ENCODE measurements at regions not wholly inside any gene's neighbourhood (a gene's known extent, or its start where the extent isn't known, plus 50 kb on each side); places are given as distances from the start of the nearest gene placed in this dataset.
"Not testable (repeated sequence)": the region's sequence is repeated elsewhere in the genome, so short reads cannot be mapped to it uniquely, and the experiment has no call there.

DNA sequence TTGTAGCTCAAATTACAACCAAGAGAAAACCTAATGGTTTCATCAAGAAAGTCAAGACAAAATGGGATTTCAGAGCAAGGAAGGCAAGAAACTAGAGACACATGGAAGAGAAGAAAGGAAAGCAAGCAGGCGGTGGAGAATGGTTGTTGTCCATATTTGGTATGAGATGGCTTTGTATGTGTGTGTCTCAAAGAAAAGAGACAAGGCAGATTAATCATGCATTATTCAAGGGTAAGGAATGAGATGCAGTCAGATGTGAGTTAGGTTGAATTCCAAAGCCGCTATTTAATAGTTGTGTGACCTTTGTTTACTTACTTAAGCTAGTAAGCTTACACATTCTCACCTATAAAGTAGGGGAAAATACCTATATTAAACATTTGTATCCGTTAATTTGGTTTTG, 1029.6 kb downstream of the CDH11 start:
- no peak for DNase-seq

DNA sequence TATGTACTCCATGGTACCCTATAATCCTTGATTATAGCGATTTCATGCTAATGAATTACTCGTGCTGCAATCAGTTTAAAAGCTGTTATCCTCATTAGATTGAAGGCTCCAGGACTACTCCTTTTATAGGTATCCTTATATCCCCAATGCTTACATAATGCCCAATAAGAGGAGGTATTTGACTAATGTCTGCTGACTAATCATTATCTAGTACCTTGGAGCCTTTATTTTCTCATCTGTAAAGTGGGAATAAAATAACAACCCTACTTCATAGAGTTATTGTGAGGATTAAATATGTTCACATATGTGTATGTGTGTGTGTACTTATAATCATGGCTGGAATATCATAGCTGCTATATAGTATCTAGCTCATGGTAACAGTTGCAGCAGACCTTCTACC, 1031.5 kb downstream of the CDH11 start:
- DNase-seq = no peak

DNA sequence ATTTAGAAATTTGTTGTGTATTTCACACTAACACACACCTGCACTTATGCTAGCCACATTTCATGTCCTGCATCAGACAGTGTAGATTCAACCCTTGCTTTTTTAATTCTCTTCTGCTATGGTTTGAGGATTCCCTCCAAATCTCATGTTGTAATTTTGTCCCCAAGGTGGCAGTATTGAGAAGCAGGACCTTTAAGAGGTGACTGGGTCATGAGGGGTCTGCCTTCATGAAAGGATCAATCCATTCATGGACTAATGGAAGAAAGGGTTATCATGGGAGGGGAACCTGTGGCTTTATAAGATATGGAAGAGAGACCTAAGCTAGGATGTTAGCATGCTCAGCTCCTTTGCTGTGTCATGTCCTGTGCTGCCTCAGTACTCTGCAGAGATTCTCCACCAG, 1032.2 kb downstream of the CDH11 start:
- no peak for DNase-seq

DNA sequence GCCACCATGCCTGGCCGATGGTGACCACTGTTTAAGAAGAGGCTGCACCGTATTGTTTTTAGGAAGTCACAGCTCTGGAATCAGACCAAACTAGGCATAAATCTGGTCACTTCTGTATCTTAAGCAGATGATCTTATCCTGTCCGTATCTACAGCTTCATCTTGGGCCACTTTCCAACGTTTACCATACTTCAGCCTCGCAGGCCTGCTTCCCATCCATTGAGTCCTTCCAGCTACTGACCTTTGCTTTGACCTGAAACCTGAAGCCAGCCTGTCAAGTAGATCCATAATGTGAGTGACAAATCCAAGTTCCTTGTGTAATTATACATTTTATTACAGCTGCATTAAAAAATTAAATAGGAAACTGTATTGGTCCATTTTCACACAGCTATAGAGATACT, 1033.0 kb downstream of the CDH11 start:
- no peak for DNase-seq

DNA sequence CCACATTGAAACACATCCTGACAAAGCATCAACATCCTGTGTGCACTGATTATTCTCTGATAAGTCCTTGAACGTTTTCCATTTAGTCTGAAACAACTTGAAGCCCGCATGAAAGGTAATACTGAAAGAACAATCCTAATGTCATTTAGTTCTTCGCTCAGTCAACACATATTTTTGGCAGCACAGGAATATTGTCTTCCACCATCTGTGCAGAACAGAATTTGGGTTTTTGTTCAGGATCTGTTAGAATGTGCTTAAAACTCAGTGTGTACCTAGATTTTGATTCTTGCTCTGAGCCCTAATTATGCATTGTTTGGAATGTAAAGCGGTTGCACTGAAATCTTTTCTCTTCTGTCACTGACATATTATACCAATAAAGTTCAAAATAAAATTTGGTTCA, 1036.6 kb downstream of the CDH11 start:
- DNase-seq = no peak

DNA sequence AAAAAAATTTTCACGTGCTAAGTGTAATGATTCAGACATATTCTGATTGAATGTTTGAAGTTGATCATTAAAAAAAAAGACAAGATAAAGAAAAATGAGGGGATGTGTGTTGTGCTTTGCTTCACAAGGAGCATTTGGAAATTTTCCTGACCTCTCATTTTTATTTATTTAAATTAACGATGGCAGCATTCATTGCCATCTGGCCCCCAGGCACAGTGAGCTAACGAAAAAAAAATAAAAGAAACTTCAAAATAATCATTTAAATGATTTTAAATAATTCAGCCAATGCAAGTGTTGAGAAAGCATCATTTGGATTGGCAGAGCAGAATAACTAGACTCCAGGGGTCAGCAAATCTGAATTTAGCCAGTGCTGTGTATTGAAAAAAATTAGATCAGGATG, 1037.2 kb downstream of the CDH11 start:
- DNase-seq = no peak

DNA sequence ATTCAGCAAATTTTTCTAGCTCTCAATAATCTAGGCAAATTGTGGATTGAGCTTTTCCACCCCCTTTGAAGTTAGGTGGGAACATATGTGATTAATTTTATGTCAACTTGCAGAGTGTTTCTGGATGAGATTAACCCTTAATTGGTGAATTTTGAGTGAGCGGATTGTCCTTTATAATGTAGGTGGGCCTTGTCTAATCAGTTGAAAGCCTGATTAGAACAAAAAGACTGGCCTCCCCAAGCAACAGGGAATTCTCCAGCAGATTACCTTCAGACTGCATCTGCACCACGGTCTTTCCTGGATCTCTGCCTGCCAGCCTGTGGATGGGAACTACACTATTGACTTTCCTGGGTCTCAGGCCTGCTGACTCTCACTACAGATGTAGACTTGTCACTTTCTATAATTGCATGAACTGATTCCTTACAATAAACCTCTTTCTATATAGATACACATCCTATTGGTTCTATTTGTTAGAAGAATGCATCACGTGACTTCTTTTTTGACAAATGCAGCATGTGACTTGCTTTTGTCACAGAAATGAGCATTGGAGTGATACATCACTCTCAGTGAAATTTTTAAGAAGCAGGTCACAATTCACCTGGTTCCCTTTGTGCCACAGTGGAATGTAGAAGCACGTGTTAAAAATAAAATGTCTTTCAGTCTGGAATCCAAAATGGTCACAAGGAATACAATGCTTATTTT, 1038.3 kb downstream of the CDH11 start:
- no peak for DNase-seq

DNA sequence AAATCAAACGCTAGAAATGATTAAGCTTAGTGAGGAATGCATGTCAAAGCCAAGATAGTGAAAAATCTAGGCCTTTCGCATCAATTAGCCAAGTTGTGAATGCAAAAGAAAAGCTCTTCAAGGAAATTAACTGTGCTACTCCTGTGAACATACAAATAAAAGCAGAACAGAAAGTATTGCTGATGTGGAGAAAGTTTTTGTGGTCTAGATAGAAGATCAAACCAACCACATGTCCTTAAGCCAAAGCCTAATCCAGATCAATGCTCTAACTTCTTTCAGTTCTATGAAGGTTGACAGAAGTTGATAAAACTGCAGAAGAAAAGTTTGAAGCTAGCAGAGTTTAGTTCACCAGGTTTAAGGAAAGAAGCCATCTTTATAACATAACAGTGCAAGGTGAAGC, 1044.6 kb downstream of the CDH11 start:
- DNase-seq = no peak

DNA sequence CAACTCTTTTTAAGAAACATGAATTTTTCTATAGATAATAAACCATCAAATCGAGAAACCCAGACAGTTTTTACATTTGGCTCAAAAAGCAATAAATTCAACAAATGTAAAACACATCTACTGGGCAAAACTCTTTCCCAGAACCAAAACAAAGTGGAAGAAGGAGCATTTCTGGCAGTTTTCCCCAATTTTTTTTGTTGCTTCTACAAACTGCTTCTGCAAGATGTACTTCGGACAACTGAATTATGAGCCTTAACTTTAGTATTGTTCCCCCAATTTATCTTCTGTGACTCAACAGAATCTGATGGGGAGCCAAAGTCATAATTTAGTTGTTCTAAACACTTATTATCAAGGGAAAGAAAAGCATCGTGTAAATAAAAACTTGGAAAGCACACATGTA, 1047.2 kb downstream of the CDH11 start:
- no peak for DNase-seq

DNA sequence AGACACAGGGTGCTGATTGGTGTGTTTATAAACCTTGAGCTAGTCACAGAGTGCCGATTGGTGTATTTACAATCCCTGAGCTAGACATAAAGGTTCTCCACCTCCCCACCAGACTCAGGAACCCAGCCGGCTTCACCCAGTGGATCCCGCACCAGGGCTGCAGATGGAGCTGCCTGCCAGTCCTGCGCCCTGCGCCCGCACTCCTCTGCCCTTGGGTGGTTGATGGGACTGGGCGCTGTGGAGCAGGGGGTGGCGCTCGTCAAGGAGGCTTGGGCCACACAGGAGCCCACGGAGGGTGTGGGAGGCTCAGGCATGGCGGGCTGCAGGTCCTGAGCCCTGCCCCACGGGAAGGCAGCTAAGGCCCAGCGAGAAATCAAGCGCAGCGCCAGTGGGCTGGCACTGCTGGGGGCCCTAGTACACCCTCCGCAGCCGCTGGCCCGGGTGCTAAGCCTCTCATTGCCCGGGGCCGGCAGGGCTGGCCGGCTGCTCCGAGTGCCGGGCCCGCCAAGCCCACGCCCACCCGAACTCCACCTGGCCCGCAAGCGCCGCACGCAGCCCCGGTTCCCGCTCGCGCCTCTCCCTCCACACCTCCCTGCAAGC, 1049.6 kb downstream of the CDH11 start:
- not testable (repeated sequence) for DNase-seq

DNA sequence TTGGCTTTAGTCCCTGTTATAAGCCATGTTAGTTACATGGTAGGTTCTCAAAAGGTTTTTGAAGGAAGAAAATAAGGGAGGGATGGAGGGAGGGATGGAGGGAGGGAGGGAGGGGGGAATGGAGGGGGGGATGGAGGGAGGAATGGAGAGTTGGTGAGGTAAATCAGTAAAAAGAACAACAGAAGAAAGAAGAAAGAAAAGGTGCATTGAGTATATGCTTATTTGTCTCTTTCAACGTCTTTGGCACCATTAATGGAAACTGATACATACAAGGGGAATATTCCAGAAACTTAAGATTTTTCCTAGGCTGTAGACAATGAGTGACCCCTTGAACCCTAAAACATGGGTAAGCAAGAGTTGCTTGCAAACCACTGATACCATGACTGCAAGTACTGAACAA, 1056.3 kb downstream of the CDH11 start:
- no peak for DNase-seq

DNA sequence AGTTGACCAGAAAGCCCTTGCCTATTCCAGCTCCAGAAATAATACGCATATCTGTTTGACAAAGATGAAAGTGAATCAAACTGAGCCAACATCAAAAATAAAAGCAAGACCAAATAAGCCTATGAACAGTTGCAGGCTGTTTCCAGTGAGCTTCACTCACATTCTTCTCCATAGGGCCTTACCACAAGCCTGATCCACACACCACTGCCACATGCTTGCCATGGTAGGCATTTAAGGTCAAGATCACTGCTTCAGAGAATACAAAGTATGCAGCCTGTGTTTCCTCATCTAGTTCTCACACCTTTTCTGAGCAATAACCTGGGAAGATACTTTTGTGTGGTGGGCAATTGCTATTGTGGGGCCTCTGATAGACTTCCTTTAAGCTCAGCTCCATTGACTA, 1060.2 kb downstream of the CDH11 start:
- no peak for DNase-seq

DNA sequence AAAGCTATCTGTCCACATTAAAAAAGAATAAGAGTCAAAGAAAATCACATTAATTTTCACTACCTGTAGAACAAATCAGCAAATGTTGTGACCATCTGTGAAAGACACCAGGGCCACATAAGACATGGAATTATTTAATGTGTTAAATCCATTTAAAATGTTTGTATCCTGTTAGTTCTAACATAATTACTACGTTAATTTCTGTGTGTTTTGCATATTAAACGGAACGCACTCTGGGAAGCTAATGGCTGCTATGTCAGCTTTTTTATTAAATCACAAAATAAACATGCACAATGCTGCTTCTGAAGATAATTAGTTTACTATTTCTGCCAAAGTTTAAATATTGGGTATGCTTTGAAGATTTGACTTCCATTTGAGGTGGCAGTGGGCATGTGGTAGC, 1061.2 kb downstream of the CDH11 start:
- no peak for DNase-seq

DNA sequence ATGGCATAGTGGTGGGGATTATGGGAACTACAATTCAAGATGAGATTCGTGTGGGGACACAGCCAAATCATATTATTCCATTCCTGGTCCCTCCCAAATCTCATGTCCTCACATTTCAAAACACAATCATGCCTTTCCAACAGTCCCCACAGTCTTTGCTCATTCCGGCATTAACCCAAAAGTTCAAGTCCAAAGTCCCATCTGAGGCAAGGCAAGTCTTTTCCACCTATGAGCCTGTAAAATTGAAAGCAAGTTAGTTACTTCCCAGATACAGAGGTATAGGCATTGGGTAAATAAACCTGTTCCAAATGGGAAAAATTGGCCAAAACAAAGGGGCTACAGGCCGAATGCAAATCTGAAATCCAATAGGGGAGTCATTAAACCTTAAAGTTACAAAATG, 1063.2 kb downstream of the CDH11 start:
- DNase-seq = no peak

DNA sequence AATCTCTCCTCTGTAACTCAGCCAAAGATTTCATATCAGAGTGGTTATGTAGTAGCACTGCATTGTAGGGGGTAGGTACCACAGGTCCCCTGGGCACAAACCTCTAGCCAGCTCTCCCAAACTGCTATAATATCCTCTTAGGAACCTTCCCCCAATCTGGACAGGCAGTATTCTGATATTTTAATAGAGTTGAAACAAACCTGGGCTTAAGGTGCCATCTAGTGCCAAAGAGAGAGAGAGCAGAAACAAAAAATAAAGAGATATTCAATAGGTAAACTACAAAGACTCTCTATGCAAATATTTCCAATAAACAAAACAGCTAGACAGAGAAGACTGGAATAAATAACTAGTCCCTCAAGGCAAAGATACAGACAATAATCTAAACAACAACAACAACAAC, 1070.0 kb downstream of the CDH11 start:
- no peak for DNase-seq

DNA sequence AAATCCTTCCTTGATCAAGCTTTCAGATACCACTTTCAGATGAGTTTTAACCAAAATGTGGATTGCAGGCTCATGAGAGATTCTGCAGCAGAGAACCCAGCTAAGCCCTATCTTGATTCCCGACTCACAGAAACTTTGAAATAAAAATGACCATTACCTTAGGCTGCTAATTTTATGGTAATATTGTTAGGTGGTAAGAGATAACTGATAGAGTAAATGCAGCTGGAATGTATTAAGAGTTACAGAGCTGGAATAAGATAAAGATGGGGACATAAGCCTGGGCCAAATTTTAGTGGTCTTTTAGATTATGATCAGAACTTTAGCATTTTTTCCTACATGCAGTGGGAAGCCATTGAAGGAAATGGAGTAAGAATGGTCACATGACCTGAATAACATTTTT, 1074.0 kb downstream of the CDH11 start:
- no peak for DNase-seq

DNA sequence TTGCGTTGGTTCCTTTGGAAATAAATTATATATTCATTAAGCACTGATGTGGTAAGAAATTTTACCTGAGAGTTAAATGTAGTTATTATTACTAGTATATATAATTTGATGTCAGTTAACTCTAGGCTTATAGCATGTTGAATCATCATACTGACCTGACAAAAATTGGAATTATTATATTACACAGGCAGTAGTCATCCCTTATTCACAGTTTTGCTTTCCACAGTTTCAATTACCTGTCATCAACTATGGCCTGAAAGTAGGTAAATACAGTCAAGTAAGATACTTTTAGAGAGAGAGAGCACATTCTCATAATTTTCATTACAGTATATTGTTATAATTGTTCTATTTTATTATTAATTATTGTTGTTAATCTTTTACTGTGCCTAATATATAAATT, 1074.7 kb downstream of the CDH11 start:
- DNase-seq = no peak

DNA sequence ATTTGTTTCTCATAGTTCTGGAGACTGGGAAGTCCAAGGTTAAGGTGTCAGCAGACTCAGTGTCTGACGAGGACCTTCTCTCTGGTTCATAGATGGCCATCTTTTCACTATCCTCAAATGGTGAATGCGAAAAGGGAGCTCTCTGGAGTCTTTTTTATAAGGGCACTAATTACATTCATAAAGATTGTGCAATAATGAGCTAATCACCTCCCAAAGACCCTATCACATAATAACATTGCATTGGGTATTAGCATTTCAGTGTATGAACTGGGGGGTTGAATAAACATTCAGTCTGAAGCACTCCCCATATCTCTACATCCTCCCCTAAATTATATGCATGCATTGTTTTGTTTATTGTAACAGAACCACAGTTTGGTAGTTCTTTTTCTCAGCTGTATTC, 1086.5 kb downstream of the CDH11 start:
- DNase-seq = no peak

DNA sequence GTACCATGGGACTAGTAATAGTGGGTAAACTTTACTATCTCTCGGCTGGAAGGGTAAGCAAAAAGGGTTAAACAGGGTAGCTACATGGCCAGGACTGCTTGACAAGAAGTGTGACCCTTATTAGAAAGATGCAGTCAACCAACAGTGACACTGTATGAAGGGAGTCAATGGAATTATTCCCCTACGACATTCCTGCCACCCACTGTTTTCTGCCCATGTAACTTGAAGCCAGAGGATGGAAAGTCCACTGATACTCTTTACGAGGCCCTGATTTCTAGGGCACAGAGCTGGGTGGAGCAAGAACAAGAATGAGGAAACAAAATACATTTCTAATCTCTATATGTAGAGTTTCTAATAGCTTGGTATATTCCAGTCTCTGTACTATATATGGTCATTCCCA, 1102.5 kb downstream of the CDH11 start:
- DNase-seq = no peak

DNA sequence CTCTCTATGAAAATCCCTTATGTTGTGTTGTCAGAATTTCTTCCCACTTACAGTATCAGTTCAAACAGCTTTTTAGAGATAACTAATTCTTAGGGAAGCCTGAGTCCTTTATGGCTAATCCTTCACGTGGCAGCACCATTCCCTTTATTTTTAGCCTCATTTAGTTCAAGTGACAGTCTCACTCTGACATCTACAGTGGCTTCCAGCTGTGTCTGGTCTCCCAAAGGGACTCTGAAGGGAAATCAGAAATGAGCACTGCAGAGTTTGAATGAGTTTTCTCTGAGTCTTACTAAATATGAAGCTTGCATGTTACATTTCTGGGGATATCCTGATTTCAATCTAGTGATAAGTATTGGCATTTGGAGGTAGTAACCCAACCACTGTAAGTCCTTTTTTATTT, 1104.1 kb downstream of the CDH11 start:
- DNase-seq = no peak

DNA sequence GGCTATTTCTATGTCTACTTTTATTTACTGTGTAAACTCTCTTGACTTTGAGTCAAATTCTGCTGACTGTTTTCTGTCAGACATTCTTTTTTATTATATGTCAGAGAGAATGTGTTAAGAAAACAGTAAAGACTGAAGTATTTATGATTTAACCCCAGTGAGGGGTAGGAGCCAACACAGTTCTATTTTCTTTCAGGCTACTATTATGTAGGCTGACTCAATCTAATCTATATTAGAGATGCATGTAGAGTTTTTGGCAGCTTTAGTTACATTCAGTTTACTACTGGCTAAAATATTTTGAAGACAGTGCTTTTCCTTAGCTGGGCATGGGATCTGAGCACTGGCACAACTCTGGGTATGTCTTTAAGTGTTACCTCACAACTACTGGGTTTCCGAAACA, 1108.0 kb downstream of the CDH11 start:
- DNase-seq = no peak

DNA sequence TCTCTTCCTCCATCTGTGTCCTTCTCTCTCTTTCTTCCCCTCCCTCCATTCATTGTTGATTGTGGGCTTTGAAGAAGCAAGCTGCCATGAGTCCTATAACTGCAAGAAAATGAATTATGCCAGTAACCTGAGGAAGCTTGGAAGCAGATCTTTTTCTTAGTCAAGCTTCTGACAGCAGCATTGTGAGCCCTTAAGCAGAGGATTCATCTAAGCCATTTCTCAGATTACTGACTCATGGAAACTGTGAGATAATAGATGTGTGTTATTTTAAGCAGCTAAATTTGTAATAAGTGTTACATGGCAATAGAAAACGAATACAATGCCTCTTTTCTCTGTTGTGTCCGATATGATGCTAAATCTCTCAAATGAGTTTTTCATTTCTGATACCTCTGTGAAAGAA, 1109.7 kb downstream of the CDH11 start:
- no peak for DNase-seq

DNA sequence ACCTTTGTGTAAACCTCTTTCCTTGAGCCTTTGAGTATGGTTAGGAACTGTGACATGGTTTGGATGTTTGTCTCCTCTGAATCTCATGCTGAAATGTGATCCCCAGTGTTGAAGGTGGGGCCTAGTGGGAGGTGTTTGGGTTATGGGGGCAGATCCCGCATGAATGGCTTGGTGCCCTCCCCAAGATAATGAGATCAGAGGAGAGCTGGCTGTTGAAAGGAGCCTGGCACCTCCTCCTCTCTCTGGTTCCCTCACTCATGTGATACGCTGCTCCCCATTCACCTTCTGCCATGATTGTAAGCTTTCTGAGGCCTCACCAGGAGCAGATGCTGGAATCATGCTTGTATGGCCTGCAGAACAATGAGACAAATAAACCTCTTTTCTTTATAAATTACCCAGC, 1110.2 kb downstream of the CDH11 start:
- no peak for DNase-seq

DNA sequence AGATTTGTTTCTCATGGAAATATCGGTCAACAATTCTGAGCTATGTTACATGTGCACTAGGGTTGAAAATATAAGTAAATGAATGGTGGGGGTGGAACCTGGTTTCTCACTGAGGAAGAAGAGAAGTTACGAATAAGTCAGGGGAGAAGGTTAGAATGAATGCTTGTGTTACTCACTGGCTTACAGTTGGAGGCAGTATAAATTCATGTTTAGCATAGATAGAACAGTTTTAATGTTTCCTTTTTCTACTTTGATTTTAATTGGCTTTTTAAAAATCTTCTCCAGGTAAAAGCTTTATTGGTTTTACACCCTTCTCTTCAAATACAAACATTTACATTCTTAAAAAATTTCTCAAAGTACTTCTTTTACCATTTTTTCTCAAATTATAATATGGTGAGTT, 1113.7 kb downstream of the CDH11 start:
- DNase-seq = no peak

DNA sequence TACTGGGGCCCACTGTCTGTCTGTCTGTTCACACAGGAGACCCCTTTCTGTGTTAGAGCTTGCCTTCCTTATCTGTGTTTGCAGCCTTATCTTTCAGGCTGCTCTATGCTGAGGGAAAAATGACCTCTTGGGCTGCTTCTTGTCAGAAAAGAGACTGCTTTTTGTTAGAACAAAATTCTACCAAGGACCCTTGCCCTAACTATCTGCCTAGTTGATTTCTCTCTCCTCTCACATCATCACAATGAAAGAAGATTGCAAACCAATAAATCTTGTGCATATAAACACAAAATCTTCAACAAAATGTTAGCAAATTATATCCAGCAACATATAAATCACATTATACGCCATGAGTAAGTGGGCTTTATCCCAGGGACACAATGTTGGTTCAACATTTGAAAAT, 1117.7 kb downstream of the CDH11 start:
- DNase-seq = no peak
